Aorta (tissue), 5 donors: ENCODE measurements at regions not wholly inside any gene's neighbourhood (a gene's known extent, or its start where the extent isn't known, plus 50 kb on each side); places are given as distances from the start of the nearest gene placed in this dataset.

Source experiments
- ATAC-seq: fragments of 200-7000 bp; cut with Tn5 transposase; one replicate; pipeline ENCODE4 v1.9.1; 2022; ENCODE audit warnings: moderate library complexity; ENCODE audit not compliant: low FRiP score
- DNase-seq, 2 donors: peaks; one replicate each; pipeline ENCODE4 v3.0.0-alpha.2; 2020
- H3K27ac ChIP-seq, 2 donors: one replicate each; pipeline ENCODE4 v1.5.1; 2013; ENCODE audit warnings: low read length in 2 of 2, mild to moderate bottlenecking in 2 of 2, moderate library complexity in 2 of 2, control low read depth in 1 of 2, inconsistent platforms in 1 of 2, low read depth in 1 of 2
- H3K27me3 ChIP-seq, 2 donors: one replicate each; pipeline ENCODE4 v1.6.1; 2013; ENCODE audit warnings: control low read depth in 1 of 2, low read length in 1 of 2, mild to moderate bottlenecking in 1 of 2, moderate library complexity in 1 of 2; ENCODE audit not compliant: insufficient read depth in 2 of 2, control insufficient read depth in 1 of 2
- H3K36me3 ChIP-seq, 2 donors: one replicate each; pipeline ENCODE4 v1.6.1; 2013; ENCODE audit warnings: control low read depth in 1 of 2, low read length in 1 of 2, mild to moderate bottlenecking in 1 of 2; ENCODE audit not compliant: insufficient read depth in 2 of 2, control insufficient read depth in 1 of 2
- H3K4me1 ChIP-seq, 2 donors: one replicate each; pipeline ENCODE4 v1.6.1; 2013; ENCODE audit warnings: low read length in 2 of 2, control low read depth in 1 of 2, mild to moderate bottlenecking in 1 of 2, moderate library complexity in 1 of 2; ENCODE audit not compliant: insufficient read depth in 2 of 2, control insufficient read depth in 1 of 2
- H3K4me3 ChIP-seq, 2 donors: one replicate each; pipeline ENCODE4 v1.5.1; 2013; ENCODE audit warnings: low read length in 2 of 2, control low read depth in 1 of 2, mild to moderate bottlenecking in 1 of 2
- H3K9me3 ChIP-seq: one replicate; pipeline ENCODE4 v1.6.1; 2013; ENCODE audit warnings: mild to moderate bottlenecking, low read length; ENCODE audit not compliant: control insufficient read depth
- WGBS, 2 donors: extraction: QIAGEN DNeasy Blood & Tissue Kit; methylation state at CpG; one replicate each; pipeline ENCODE4 v1.1.7; 2013; 5-methylcytosine and 5-hydroxymethylcytosine counted together
- intact Hi-C, 2 donors: fragments of 100-400 bp; cut with DNase I; formaldehyde crosslinking; loops; one replicate each; pipeline versions ENCODE4 v1.14.2 to v1.15.0; 2022
- donor health status: healthy with polysubstance abuse.
- donor health status: Bipolar disorder and iron deficiency.
- donor health status: DM: no; HTN: no; CAD: no.
- donor health status: DM: no; HTN: no; CAD: no.
- donor health status: DM: yes; HTN: yes; CAD: no.

GRCh38 chr17:59510611-59511010, 54.8 kb upstream of the DHX40 start:
- no peaks in the 10 kb centered on the region for H3K36me3 ChIP-seq
- no peaks in the 10 kb centered on the region for H3K9me3 ChIP-seq
- no peak overlapping the region for H3K27ac ChIP-seq
- no peaks in the 10 kb centered on the region for H3K27me3 ChIP-seq
- DNase-seq (no peak), ATAC-seq (no peak)
- H3K4me3 ChIP-seq = no peak overlapping the region
- WGBS, 2 donors = 85 to 87% methylated on average over 2 of the region's 2 CpGs
- intact Hi-C loops = no loop called here
- no peaks in the 10 kb centered on the region for H3K4me1 ChIP-seq

- no peaks in the 10 kb centered on the region for H3K27me3 ChIP-seq
- DNase-seq (no peak), ATAC-seq (no peak)
- no peaks in the 10 kb centered on the region for H3K36me3 ChIP-seq
- H3K9me3 ChIP-seq = no peaks in the 10 kb centered on the region
- intact Hi-C loops = no loop called here
- H3K4me3 ChIP-seq = no peak overlapping the region
- H3K27ac ChIP-seq = no peak overlapping the region
- no peaks in the 10 kb centered on the region for H3K4me1 ChIP-seq
These were observed 53.7 kb upstream of the DHX40 start for GRCh38 chr17:59511726-59512125.

GRCh38 chr17:59512844-59513385, 52.5 kb upstream of the DHX40 start:
- no peaks in the 10 kb centered on the region for H3K36me3 ChIP-seq
- no peak overlapping the region for H3K4me3 ChIP-seq
- intact Hi-C loops = no loop called here
- H3K9me3 ChIP-seq = no peaks in the 10 kb centered on the region
- no peaks in the 10 kb centered on the region for H3K4me1 ChIP-seq
- no peaks in the 10 kb centered on the region for H3K27me3 ChIP-seq
- ATAC-seq = no peak
- no peak for DNase-seq
- 89 to 95% methylated on average over 6 of the region's 6 CpGs for WGBS, 2 donors
- H3K27ac ChIP-seq = no peak overlapping the region

- Histone ChIP-seq H3K9me3 (no peaks in the 10 kb centered on the region), H3K4me3 (no peak overlapping the region), H3K4me1 (no peaks in the 10 kb centered on the region), H3K27ac (no peak overlapping the region), H3K27me3 (no peaks in the 10 kb centered on the region), H3K36me3 (no peaks in the 10 kb centered on the region)
- intact Hi-C loops = no loop called here
- ATAC-seq (no peak), DNase-seq (peak; percentile 81 to 92)
- 77 to 78% methylated on average over 8 of the region's 8 CpGs for WGBS, 2 donors
These were observed 51.2 kb upstream of the DHX40 start for GRCh38 chr17:59513934-59514841.
